Panc1 (cell line): ENCODE measurements at regions not wholly inside any gene's neighbourhood (a gene's known extent, or its start where the extent isn't known, plus 50 kb on each side); places are given as distances from the start of the nearest gene placed in this dataset.

Experiments used
- ATAC-seq: fragments of 200-7000 bp; cut with Tn5 transposase; 2 replicates; pipeline ENCODE4 v1.9.1; 2020; ENCODE audit warnings: mild to moderate bottlenecking, moderate library complexity
- BruUV-seq: library from RNA; stranded (reverse); fragments of 400-500 nt; replicated peaks from 2 replicates; lab custom pipeline; 2021; lab: Mats Ljungman, UMichigan
- CTCF ChIA-PET: fragments of 300-600 bp; sonication (Branson Sonifier 250); formaldehyde crosslinking; loops from one replicate; lab custom pipeline; 2022; ENCODE audit warnings: antibody characterized with exemption; lab: Charles Lee
- POLR2A ChIA-PET: fragments of 300-600 bp; sonication (Branson Sonifier 250); formaldehyde crosslinking; loops from one replicate; lab custom pipeline; 2022; ENCODE audit warnings: antibody characterized with exemption; lab: Charles Lee
- DNase-seq: peaks from one replicate; pipeline ENCODE4 v3.0.0-alpha.2; 2010; ENCODE audit warnings: low read depth, low spot score
- H3K27ac ChIP-seq: 2 replicates; pipeline ENCODE4 v1.5.1; 2011; ENCODE audit warnings: mild to moderate bottlenecking, low read length, inconsistent platforms
- H3K27me3 ChIP-seq: fragments of 200-500 bp; sonication (Bioruptor generic); 2 replicates; pipeline ENCODE4 v1.6.0; 2014; ENCODE audit warnings: low read length, inconsistent platforms; ENCODE audit not compliant: control insufficient read depth, insufficient read depth
- H3K36me3 ChIP-seq: fragments of 200-500 bp; sonication (Bioruptor generic); 2 replicates; pipeline ENCODE4 v1.5.1; 2014; ENCODE audit warnings: inconsistent platforms, mild to moderate bottlenecking, low read length, moderate library complexity; ENCODE audit not compliant: control insufficient read depth, insufficient read depth
- H3K4me1 ChIP-seq: 2 replicates; pipeline ENCODE4 v1.5.1; 2011; ENCODE audit warnings: inconsistent platforms, mild to moderate bottlenecking, low read length, moderate library complexity; ENCODE audit not compliant: control insufficient read depth, insufficient read depth
- H3K4me3 ChIP-seq, 2 experiments: 2 replicates each; pipeline ENCODE4 v1.5.1; 2011 to 2012; ENCODE audit warnings: low read depth in 2 of 2, low read length in 2 of 2, mild to moderate bottlenecking in 2 of 2, inconsistent platforms in 1 of 2, moderate library complexity in 1 of 2
- H3K9me3 ChIP-seq: fragments of 200-500 bp; sonication (Bioruptor generic); 2 replicates; pipeline ENCODE4 v1.5.1; 2014; ENCODE audit warnings: low read depth, mild to moderate bottlenecking, inconsistent platforms, low read length, moderate library complexity; ENCODE audit not compliant: control insufficient read depth, insufficient read depth
- POLR2AphosphoS5 ChIP-seq: IDR thresholded peaks from 2 replicates; pipeline ENCODE4 v1.6.1; 2012; ENCODE audit warnings: mild to moderate bottlenecking, low read depth, low read length, moderate library complexity
- SIN3A ChIP-seq: IDR thresholded peaks from 2 replicates; pipeline ENCODE4 v1.6.1; 2012; ENCODE audit warnings: low read depth, mild to moderate bottlenecking, low read length, moderate library complexity, borderline replicate concordance; ENCODE audit not compliant: insufficient read depth
- TCF7L2 ChIP-seq: IDR thresholded peaks from 2 replicates; pipeline ENCODE4 v1.6.1; 2011; ENCODE audit warnings: mild to moderate bottlenecking, low read depth, low read length, inconsistent platforms
- in situ Hi-C: cut with HindIII; loops from 2 replicates; pipeline ENCODE4 v1.10.0; 2016; ENCODE audit warnings: low sequenced_read_pairs, low pct_unique_long_range_greater_than_20kb
- intact Hi-C: fragments of 100-400 bp; cut with micrococcal nuclease; formaldehyde crosslinking; loops from one replicate; pipeline ENCODE4 v1.10.0; 2022; ENCODE audit not compliant: unreplicated experiment
- TF ChIP-seq, protein P1 (sequence below): fragments of 450-650 bp; IDR thresholded peaks from 2 replicates; pipeline ENCODE4 v1.5.1; 2017; ENCODE audit warnings: mild to moderate bottlenecking
- TF ChIP-seq, protein P2 (sequence below), 2 experiments: IDR thresholded peaks; 2 replicates each; pipeline ENCODE4 v1.6.1; 2011 to 2012; ENCODE audit warnings: low read depth in 2 of 2, control low read depth in 1 of 2, low read length in 1 of 2, mild to moderate bottlenecking in 1 of 2, moderate library complexity in 1 of 2; ENCODE audit not compliant: insufficient read depth in 1 of 2

DNA sequence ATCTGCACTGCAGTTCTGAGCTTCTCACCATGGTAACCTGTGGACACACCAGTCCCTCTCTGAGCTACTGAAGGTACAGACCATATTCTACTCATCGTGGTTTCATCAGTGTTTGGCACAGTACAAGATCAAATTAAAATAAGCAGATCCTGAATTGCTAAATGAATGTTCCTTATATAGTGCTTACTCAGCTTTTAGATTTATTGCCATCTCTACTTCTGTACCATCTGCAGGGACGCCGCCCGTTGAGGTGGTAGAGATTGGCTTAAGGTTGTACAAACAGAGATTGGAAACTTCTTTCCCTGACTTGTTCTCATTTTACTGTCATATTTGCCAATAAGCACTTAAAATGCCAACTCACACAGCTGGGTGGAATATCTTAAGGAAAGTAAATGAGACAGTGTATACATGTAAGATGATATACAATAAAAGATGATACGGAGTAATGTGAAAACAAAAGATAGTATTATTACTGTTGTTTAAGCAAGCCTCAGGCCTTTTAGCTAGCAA lies 223.4 kb upstream of the FOXQ1 start:
- DNase-seq (no peak), ATAC-seq (no peak)
- no peak overlapping the region for H3K4me3 ChIP-seq
- TF ChIP-seq, protein P1, sequence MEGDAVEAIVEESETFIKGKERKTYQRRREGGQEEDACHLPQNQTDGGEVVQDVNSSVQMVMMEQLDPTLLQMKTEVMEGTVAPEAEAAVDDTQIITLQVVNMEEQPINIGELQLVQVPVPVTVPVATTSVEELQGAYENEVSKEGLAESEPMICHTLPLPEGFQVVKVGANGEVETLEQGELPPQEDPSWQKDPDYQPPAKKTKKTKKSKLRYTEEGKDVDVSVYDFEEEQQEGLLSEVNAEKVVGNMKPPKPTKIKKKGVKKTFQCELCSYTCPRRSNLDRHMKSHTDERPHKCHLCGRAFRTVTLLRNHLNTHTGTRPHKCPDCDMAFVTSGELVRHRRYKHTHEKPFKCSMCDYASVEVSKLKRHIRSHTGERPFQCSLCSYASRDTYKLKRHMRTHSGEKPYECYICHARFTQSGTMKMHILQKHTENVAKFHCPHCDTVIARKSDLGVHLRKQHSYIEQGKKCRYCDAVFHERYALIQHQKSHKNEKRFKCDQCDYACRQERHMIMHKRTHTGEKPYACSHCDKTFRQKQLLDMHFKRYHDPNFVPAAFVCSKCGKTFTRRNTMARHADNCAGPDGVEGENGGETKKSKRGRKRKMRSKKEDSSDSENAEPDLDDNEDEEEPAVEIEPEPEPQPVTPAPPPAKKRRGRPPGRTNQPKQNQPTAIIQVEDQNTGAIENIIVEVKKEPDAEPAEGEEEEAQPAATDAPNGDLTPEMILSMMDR, result no peak
- no peak for TF ChIP-seq SIN3A
- TF ChIP-seq, protein P2, sequence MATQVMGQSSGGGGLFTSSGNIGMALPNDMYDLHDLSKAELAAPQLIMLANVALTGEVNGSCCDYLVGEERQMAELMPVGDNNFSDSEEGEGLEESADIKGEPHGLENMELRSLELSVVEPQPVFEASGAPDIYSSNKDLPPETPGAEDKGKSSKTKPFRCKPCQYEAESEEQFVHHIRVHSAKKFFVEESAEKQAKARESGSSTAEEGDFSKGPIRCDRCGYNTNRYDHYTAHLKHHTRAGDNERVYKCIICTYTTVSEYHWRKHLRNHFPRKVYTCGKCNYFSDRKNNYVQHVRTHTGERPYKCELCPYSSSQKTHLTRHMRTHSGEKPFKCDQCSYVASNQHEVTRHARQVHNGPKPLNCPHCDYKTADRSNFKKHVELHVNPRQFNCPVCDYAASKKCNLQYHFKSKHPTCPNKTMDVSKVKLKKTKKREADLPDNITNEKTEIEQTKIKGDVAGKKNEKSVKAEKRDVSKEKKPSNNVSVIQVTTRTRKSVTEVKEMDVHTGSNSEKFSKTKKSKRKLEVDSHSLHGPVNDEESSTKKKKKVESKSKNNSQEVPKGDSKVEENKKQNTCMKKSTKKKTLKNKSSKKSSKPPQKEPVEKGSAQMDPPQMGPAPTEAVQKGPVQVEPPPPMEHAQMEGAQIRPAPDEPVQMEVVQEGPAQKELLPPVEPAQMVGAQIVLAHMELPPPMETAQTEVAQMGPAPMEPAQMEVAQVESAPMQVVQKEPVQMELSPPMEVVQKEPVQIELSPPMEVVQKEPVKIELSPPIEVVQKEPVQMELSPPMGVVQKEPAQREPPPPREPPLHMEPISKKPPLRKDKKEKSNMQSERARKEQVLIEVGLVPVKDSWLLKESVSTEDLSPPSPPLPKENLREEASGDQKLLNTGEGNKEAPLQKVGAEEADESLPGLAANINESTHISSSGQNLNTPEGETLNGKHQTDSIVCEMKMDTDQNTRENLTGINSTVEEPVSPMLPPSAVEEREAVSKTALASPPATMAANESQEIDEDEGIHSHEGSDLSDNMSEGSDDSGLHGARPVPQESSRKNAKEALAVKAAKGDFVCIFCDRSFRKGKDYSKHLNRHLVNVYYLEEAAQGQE (IDR thresholded peaks at IDR 0.05; ENCODE audit: insufficient read depth in 1 of 2, low read depth in 2 of 2, low read length in 1 of 2), result no peak
- TF ChIP-seq POLR2AphosphoS5, result no peak
- no peak for TF ChIP-seq TCF7L2
- H3K4me1 ChIP-seq, result no peaks in the 10 kb centered on the region
- intact Hi-C loops, result loop anchor here (1.0 kb wide), 1 partner anchor 24 kb away; no protein-coding TSS in a partner anchor
- POLR2A ChIA-PET, result no interaction called here
- no peaks in the 10 kb centered on the region for H3K27me3 ChIP-seq
- BruUV-seq, result no TSS peak
- no peaks in the 10 kb centered on the region for H3K9me3 ChIP-seq
- no peaks in the 10 kb centered on the region for H3K36me3 ChIP-seq
- in situ Hi-C loops, result no loop called here
- CTCF ChIA-PET, result no interaction called here
- no peak overlapping the region for H3K27ac ChIP-seq

DNA sequence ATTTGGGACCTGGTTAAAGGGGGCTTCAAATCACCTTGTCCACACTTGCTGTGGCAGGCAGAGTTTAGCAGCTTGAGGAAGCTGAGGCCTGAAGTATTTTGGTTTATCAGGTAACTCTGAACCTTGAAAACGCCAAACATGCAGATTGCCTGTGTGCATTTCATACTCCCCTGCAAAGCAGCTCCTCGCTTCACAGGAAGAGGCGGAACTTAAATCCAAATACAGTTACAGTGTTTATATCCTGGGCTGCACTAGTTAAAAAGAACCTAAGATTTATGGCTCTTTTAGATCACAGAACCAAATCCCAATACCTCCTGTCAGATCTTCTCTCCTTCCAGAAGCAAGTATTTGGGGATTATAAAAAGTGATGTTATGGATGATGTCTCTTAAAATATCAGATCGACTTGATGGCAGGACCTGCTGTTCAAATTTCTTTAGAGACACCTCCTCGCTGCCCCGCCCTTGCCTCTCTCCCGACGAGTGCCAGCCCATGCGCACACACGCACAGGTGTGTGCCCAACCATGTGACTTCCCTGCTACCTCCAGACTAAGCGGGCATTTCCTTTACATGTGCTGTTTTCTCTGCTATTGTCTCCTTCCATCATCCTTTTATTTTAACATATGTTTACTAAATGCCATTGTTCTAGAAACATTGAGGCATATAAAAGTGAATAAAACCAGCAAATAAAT lies 224.6 kb upstream of the FOXQ1 start:
- H3K27me3 ChIP-seq, result no peaks in the 10 kb centered on the region
- ChIA-PET POLR2A (no interaction called here), CTCF (no interaction called here)
- TF ChIP-seq SIN3A (no peak), TCF7L2 (no peak), POLR2AphosphoS5 (no peak)
- TF ChIP-seq, protein P2 (IDR thresholded peaks at IDR 0.05; ENCODE audit: insufficient read depth in 1 of 2, low read depth in 2 of 2, low read length in 1 of 2), result no peak
- TF ChIP-seq, protein P1, result no peak
- no peaks in the 10 kb centered on the region for H3K36me3 ChIP-seq
- H3K4me1 ChIP-seq, result no peaks in the 10 kb centered on the region
- H3K27ac ChIP-seq, result no peak overlapping the region
- H3K4me3 ChIP-seq, result no peak overlapping the region
- ATAC-seq (no peak), DNase-seq (no peak)
- in situ Hi-C loops, result no loop called here
- intact Hi-C loops, result no loop called here
- BruUV-seq, result no TSS peak
- no peaks in the 10 kb centered on the region for H3K9me3 ChIP-seq
